ENCODE measurements at regions not wholly inside any gene's neighbourhood (a gene's known extent, or its start where the extent isn't known, plus 50 kb on each side); places are given as distances from the start of the nearest gene placed in this dataset.

DNA sequence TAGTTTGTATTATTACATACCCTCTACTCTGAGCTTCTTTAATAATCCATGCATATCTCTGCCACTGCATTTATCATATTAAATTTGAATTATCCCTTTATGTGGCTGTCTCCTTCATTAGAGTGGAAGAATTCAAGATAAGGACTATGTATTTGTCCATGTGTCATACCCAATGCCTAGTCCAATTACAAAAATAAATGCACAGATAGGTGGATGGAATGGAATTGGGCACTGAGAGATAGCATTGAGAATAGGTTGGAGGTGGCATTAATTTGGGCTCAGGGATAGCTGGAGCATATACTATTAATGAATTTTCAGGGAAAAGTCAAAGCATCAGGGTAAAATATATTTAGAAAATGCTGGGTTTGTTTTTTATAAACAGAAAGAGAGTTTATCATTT is 893.2 kb downstream of the EPHA4 start:
- intact Hi-C loops (cut with DNase I): no loop called here
- Histone ChIP-seq H3K4me3 (ENCODE audit: low read length in 3 of 3) (no peak overlapping the region), H3K4me1 (ENCODE audit: control insufficient read depth in 2 of 3, insufficient read depth in 2 of 3, low read depth in 1 of 3, low read length in 3 of 3) (no peaks in the 10 kb centered on the region), H3K27ac (ENCODE audit: low read depth in 2 of 2, low read length in 2 of 2) (no peak overlapping the region), H3K27me3 (ENCODE audit: control insufficient read depth, insufficient read depth, low read length) (no peaks in the 10 kb centered on the region), H3K9me3 (ENCODE audit: control insufficient read depth in 2 of 3, insufficient read depth in 1 of 3, low read length in 3 of 3) (no peaks in the 10 kb centered on the region), H3K9ac (ENCODE audit: low read length in 3 of 3) (no peak overlapping the region), H3K36me3 (ENCODE audit: control insufficient read depth in 2 of 3, insufficient read depth in 3 of 3, low read length in 3 of 3) (no peaks in the 10 kb centered on the region)
- no peak for DNase-seq
- no peak for FAIRE-seq
- TF ChIP-seq, protein P1, sequence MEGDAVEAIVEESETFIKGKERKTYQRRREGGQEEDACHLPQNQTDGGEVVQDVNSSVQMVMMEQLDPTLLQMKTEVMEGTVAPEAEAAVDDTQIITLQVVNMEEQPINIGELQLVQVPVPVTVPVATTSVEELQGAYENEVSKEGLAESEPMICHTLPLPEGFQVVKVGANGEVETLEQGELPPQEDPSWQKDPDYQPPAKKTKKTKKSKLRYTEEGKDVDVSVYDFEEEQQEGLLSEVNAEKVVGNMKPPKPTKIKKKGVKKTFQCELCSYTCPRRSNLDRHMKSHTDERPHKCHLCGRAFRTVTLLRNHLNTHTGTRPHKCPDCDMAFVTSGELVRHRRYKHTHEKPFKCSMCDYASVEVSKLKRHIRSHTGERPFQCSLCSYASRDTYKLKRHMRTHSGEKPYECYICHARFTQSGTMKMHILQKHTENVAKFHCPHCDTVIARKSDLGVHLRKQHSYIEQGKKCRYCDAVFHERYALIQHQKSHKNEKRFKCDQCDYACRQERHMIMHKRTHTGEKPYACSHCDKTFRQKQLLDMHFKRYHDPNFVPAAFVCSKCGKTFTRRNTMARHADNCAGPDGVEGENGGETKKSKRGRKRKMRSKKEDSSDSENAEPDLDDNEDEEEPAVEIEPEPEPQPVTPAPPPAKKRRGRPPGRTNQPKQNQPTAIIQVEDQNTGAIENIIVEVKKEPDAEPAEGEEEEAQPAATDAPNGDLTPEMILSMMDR (IDR thresholded peaks at IDR 0.05; ENCODE audit: borderline replicate concordance, extremely low read depth, insufficient read depth): no peak

- H3K27me3 ChIP-seq (ENCODE audit: control insufficient read depth, insufficient read depth, low read length): no peaks in the 10 kb centered on the region
- H3K9ac ChIP-seq (ENCODE audit: low read length in 3 of 3): no peak overlapping the region
- no peak overlapping the region for H3K27ac ChIP-seq (ENCODE audit: low read depth in 2 of 2, low read length in 2 of 2)
- H3K36me3 ChIP-seq (ENCODE audit: control insufficient read depth in 2 of 3, insufficient read depth in 3 of 3, low read length in 3 of 3): no peaks in the 10 kb centered on the region
- no peak overlapping the region for H3K4me3 ChIP-seq (ENCODE audit: low read length in 3 of 3)
- H3K9me3 ChIP-seq (ENCODE audit: control insufficient read depth in 2 of 3, insufficient read depth in 1 of 3, low read length in 3 of 3): no peaks in the 10 kb centered on the region
- FAIRE-seq (no peak), DNase-seq (no peak)
- intact Hi-C loops (cut with DNase I): loop anchor here (10.0 kb wide), 1 partner anchor 892 kb away; the partner anchor contains the start of gene EPHA4
- TF ChIP-seq, protein P1 (IDR thresholded peaks at IDR 0.05; ENCODE audit: borderline replicate concordance, extremely low read depth, insufficient read depth): no peak
- no peaks in the 10 kb centered on the region for H3K4me1 ChIP-seq (ENCODE audit: control insufficient read depth in 2 of 3, insufficient read depth in 2 of 3, low read depth in 1 of 3, low read length in 3 of 3)
Measured at GRCh38 chr2:220682616-220683015, 889.5 kb downstream of the EPHA4 start.

DNA sequence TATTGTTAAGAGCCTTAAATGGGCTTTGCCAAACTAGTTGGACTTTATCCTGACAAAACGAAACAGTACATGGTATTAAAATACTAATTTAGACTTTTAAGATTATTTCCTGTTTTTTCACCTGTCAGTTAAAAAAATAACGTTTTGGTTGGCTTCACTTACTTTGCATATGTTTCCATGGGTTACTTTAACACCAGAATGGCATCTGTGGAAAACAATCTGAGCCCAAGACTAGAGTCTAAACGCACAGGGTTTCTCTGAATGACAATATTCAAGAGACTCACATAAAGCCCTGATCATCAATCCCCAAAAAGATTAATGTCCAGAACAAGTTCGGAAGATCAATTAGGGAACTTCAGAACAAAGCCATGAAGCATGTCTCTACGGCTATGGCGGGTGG is 888.0 kb downstream of the EPHA4 start:
- intact Hi-C loops (cut with DNase I): loop anchor here (10.0 kb wide), 1 partner anchor 891 kb away; the partner anchor contains the start of gene EPHA4
- Histone ChIP-seq H3K4me1 (ENCODE audit: control insufficient read depth in 2 of 3, insufficient read depth in 2 of 3, low read depth in 1 of 3, low read length in 3 of 3) (no peaks in the 10 kb centered on the region), H3K27ac (ENCODE audit: low read depth in 2 of 2, low read length in 2 of 2) (no peak overlapping the region), H3K4me3 (ENCODE audit: low read length in 3 of 3) (no peak overlapping the region), H3K36me3 (ENCODE audit: control insufficient read depth in 2 of 3, insufficient read depth in 3 of 3, low read length in 3 of 3) (no peaks in the 10 kb centered on the region), H3K9ac (ENCODE audit: low read length in 3 of 3) (no peak overlapping the region), H3K27me3 (ENCODE audit: control insufficient read depth, insufficient read depth, low read length) (no peaks in the 10 kb centered on the region), H3K9me3 (ENCODE audit: control insufficient read depth in 2 of 3, insufficient read depth in 1 of 3, low read length in 3 of 3) (no peaks in the 10 kb centered on the region)
- TF ChIP-seq, protein P1 (IDR thresholded peaks at IDR 0.05; ENCODE audit: borderline replicate concordance, extremely low read depth, insufficient read depth): no peak
- DNase-seq (no peak), FAIRE-seq (no peak)

Data from kidney (tissue), 13 donors.